Body of pancreas (tissue), 4 donors: ENCODE measurements at regions not wholly inside any gene's neighbourhood (a gene's known extent, or its start where the extent isn't known, plus 50 kb on each side); places are given as distances from the start of the nearest gene placed in this dataset.

Experiments used
- ATAC-seq: fragments of 150-250 bp; one replicate; pipeline ENCODE4 v1.9.1; 2016
- DNase-seq, 4 donors: peaks; one replicate each; pipeline ENCODE4 v3.0.0-alpha.2; 2019
- H3K27ac ChIP-seq, 4 donors: fragments of 200-600 bp; sonication (generic); 1 replicate in 3 of 4; 2 replicates in 1 of 4; pipeline versions ENCODE4 v1.5.1 to v1.6.1; 2016 to 2019; ENCODE audit warnings: mild to moderate bottlenecking in 1 of 4, mixed read lengths in 1 of 4, moderate library complexity in 1 of 4
- H3K27me3 ChIP-seq, 2 donors: fragments of 200-600 bp; sonication (generic); one replicate each; pipeline ENCODE4 v1.6.0; 2016; ENCODE audit warnings: mild to moderate bottlenecking in 1 of 2
- H3K36me3 ChIP-seq, 2 donors: fragments of 200-600 bp; sonication (generic); replicated peaks in 1 of 2; 2 replicates each; pipeline ENCODE4 v1.5.1; 2016; ENCODE audit warnings: low read depth in 2 of 2; ENCODE audit not compliant: insufficient read depth in 1 of 2
- H3K4me1 ChIP-seq: fragments of 200-600 bp; sonication (generic); one replicate; pipeline ENCODE4 v1.6.0; 2016
- H3K4me3 ChIP-seq, 2 donors: fragments of 200-600 bp; sonication (generic); 1 replicate in 1 of 2; 2 replicates in 1 of 2; pipeline ENCODE4 v1.5.1; 2016 to 2019
- H3K9me3 ChIP-seq, 3 donors: fragments of 200-600 bp; sonication (generic); 1 replicate in 2 of 3; 2 replicates in 1 of 3; pipeline ENCODE4 v1.5.1; 2016
- POLR2A ChIP-seq, 3 donors: fragments of 450-650 bp; IDR thresholded peaks; one replicate each; pipeline ENCODE4 v1.6.1; 2016; ENCODE audit warnings: antibody characterized with exemption in 3 of 3, mild to moderate bottlenecking in 2 of 3
- WGBS, 2 donors: methylation state at CpG; one replicate each; pipeline ENCODE4 v1.1.5; 2017; 5-methylcytosine and 5-hydroxymethylcytosine counted together
- intact Hi-C: fragments of 100-400 bp; cut with DNase I; formaldehyde crosslinking; loops from one replicate; pipeline ENCODE4 v1.15.1; 2023
- TF ChIP-seq, protein P1 (sequence below), 7 experiments: fragments of 450-650 bp in 4 of 7; fragments of 200-600 bp in 3 of 7; sonication (generic) in 3 of 7; IDR thresholded peaks; one replicate each; pipeline ENCODE4 v1.5.1; 2016 to 2019; ENCODE audit warnings: antibody characterized with exemption in 7 of 7

DNA sequence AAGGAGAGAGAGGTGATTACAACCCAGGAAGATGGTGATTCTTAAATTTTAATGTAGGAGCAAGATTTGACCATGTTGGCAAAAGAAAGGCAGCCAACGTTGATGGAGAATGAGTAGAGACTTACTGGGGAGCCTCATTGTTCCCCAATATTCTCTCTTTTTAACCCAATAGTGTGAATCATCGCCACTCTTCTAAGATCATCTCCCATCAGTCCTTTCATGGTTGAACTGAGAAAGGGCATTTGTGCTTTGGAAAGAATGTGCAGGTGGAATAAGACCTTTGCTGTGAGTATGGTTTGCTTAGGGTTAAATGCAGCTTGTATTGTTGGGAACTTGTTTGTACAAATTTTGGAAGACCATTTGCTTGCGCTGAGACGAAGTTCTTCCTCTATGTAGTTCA lies 231.0 kb downstream of the TBXT start:
- TF ChIP-seq, protein P1, sequence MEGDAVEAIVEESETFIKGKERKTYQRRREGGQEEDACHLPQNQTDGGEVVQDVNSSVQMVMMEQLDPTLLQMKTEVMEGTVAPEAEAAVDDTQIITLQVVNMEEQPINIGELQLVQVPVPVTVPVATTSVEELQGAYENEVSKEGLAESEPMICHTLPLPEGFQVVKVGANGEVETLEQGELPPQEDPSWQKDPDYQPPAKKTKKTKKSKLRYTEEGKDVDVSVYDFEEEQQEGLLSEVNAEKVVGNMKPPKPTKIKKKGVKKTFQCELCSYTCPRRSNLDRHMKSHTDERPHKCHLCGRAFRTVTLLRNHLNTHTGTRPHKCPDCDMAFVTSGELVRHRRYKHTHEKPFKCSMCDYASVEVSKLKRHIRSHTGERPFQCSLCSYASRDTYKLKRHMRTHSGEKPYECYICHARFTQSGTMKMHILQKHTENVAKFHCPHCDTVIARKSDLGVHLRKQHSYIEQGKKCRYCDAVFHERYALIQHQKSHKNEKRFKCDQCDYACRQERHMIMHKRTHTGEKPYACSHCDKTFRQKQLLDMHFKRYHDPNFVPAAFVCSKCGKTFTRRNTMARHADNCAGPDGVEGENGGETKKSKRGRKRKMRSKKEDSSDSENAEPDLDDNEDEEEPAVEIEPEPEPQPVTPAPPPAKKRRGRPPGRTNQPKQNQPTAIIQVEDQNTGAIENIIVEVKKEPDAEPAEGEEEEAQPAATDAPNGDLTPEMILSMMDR (IDR thresholded peaks at IDR 0.05), result no peak
- no peak for TF ChIP-seq POLR2A (IDR thresholded peaks at IDR 0.05)
- ATAC-seq (no peak), DNase-seq (no peak)
- intact Hi-C loops, result no loop called here
- H3K27me3 ChIP-seq, result no peaks in the 10 kb centered on the region
- no peaks in the 10 kb centered on the region for H3K36me3 ChIP-seq
- H3K27ac ChIP-seq, result no peak overlapping the region
- no peaks in the 10 kb centered on the region for H3K4me1 ChIP-seq
- no peak overlapping the region for H3K4me3 ChIP-seq
- no peaks in the 10 kb centered on the region for H3K9me3 ChIP-seq
- 72 to 76% methylated on average over 4 of the region's 4 CpGs for WGBS, 2 donors

DNA sequence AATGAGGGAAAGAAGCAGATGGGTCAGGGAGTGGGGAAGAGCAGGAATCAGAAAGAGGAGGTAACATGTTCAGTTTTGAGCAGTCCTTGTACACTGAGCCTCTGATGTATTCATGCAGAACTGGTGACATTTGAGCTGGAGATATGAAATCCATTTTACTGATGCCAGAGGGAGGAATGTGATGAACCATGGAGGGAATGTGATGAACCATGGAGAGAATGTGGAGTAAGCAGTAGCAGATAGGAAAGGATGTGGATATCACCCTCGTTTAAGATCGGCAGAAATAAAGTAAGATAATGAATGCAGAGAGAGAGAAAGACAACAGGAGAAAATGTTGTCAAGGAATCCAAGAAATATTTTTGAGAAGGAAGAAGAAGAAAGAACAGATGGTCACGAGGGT lies 231.6 kb downstream of the TBXT start:
- DNase-seq, result no peak
- Histone ChIP-seq H3K36me3 (no peaks in the 10 kb centered on the region), H3K4me1 (no peaks in the 10 kb centered on the region), H3K4me3 (no peak overlapping the region), H3K9me3 (no peaks in the 10 kb centered on the region), H3K27me3 (no peaks in the 10 kb centered on the region), H3K27ac (no peak overlapping the region)
- intact Hi-C loops, result no loop called here
- TF ChIP-seq, protein P1 (IDR thresholded peaks at IDR 0.05), result no peak
- no peak for TF ChIP-seq POLR2A (IDR thresholded peaks at IDR 0.05)
- WGBS, 2 donors, result 42 to 64% methylated on average over 3 of the region's 3 CpGs
- no peak for ATAC-seq

DNA sequence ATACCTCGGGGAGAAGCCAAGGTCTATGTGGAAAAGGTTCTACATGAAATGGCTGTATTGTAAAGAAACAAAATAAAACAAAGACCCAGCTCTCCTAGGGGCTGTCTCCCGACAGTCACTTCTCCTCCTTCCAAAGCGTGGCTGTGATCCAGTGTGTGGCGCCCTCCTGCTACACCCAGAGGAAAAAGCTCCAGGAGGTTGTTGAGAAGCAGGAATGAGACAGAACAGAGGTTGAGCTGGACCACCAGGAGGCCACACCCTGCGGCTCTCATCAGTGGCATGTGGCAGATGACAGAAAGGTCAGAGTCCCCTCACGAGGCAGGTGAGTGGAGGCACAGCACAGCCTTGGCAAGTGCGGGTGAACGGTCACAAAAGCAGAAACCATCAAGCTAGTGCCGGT lies 236.0 kb downstream of the TBXT start:
- intact Hi-C loops, result no loop called here

DNA sequence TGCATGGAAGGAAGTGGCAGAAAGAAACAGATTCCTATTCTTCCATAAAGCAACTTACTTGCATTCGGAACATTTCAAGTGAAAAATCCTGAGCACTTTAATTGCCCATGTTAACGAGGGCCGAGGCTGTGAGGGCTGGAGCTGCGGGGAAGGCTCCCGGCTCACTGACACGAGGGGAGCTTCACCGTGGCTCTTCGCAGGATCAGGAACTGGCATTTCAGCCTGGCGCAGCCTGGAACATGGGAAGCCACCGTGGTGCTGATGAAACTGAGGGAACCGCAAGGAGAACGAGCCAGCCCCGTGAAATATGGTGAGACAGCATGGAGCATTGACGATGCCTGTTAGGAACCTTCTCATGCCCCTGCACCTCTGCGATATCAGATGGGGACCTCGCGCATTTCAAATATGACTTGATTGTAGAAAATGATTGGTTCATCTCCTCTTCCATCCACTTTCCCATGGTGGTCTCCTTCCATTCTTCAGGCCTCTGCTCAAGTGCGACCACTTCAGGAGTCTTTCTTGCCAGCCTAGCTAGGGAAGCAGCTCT lies 236.9 kb downstream of the TBXT start:
- intact Hi-C loops, result no loop called here
- H3K27ac ChIP-seq, result no peak overlapping the region
- TF ChIP-seq, protein P1 (IDR thresholded peaks at IDR 0.05), result no peak
- TF ChIP-seq POLR2A (IDR thresholded peaks at IDR 0.05), result no peak
- H3K36me3 ChIP-seq, result no peaks in the 10 kb centered on the region
- H3K4me3 ChIP-seq, result no peak overlapping the region
- H3K4me1 ChIP-seq, result no peaks in the 10 kb centered on the region
- H3K27me3 ChIP-seq, result no peaks in the 10 kb centered on the region
- 76 to 87% methylated on average over 18 of the region's 18 CpGs for WGBS, 2 donors
- H3K9me3 ChIP-seq, result no peaks in the 10 kb centered on the region
- no peak for DNase-seq
- no peak for ATAC-seq

More for the DNA sequence above, 236.0 kb downstream of the TBXT start:
- Histone ChIP-seq H3K4me3 (no peak overlapping the region), H3K27ac (no peak overlapping the region), H3K36me3 (no peaks in the 10 kb centered on the region), H3K27me3 (no peaks in the 10 kb centered on the region), H3K4me1 (no peaks in the 10 kb centered on the region), H3K9me3 (no peaks in the 10 kb centered on the region)
- no peak for DNase-seq
- no peak for ATAC-seq
- 53 to 54% methylated on average over 9 of the region's 9 CpGs for WGBS, 2 donors
- TF ChIP-seq, protein P1 (IDR thresholded peaks at IDR 0.05), result no peak
- no peak for TF ChIP-seq POLR2A (IDR thresholded peaks at IDR 0.05)

DNA sequence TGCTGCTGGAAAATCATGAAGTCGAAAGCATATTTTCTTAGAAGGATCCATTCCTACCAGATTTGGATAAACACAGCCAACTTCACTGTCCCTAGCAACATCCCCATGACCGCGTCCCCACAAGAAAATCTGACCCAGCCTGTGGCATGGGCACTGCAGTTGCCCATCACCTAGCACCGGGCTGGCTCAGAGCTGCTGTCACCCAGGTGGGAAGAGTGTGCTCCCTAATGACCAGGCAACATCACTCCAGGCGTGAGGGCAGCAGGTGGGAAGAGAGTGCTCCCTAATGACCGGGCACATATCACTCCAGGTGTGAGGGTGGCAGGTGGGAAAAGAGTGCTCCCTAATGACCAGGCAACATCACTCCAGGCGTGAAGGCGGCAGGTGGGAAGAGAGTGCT lies 238.0 kb downstream of the TBXT start:
- no peaks in the 10 kb centered on the region for H3K4me1 ChIP-seq
- no peaks in the 10 kb centered on the region for H3K36me3 ChIP-seq
- no peak overlapping the region for H3K4me3 ChIP-seq
- H3K9me3 ChIP-seq, result no peaks in the 10 kb centered on the region
- no peak overlapping the region for H3K27ac ChIP-seq
- 70 to 78% methylated on average over 5 to 8 of the region's 8 CpGs for WGBS, 2 donors
- no peaks in the 10 kb centered on the region for H3K27me3 ChIP-seq
- intact Hi-C loops, result no loop called here
- ATAC-seq (no peak), DNase-seq (no peak)
- no peak for TF ChIP-seq POLR2A (IDR thresholded peaks at IDR 0.05)
- TF ChIP-seq, protein P1 (IDR thresholded peaks at IDR 0.05), result no peak
